GM19452 (cell line): ENCODE measurements at regions not wholly inside any gene's neighbourhood (a gene's known extent, or its start where the extent isn't known, plus 50 kb on each side); places are given as distances from the start of the nearest gene placed in this dataset.
A peak's percentile ranks its signal among the peaks of the same experiment; 100 is the strongest.
"Not testable (repeated sequence)": the region's sequence is repeated elsewhere in the genome, so short reads cannot be mapped to it uniquely, and the experiment has no call there.

Experiments used
- ATAC-seq: cut with Tn5 transposase; IDR thresholded peaks from one replicate; pipeline ENCODE4 v1.9.1; 2021; ENCODE audit not compliant: unreplicated experiment

GRCh38 chr6:6810727-6811126, 222.2 kb downstream of the LY86 start:
- ATAC-seq = peak; percentile 68

DNA sequence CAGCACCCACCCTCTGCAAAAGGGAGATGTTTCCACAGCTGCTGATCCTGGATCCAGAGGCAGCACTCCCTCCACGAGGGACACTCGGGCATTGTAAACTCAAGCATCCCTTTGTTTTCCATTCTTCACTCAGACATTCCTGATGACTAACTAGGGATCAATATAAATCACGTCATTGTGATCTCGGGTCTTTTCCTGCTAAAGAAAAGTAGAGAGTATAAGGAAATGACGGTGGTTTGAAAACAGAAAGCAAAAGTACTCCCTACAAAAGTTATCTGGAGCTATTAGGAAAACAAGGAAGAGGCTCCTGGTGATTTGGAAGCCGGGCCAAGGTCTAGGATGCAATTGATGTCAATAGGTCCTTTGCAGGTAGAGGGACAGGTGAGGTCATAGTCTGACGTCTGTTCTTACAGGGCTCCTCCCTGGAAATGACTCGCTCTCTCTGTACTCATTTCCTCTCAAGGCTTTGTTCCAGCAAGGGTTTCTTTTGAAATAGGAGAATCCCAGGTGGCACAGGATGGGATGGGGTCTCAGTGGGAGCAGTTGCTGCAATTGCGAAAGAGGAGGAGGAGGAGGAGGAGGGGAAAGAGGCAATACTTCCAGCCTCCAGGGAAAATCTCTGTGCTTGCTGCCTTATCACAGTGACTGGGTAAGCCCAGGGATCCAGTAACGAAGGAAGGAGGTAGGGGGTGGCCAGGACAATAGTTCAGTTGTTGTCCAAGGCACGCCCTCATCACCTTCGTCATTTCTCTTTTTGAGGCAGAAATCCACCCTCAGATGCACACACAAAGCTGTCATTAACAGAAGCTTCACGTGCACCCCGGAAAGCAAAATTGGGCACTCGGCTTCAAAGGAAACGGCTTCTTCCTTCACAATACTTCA, 222.8 kb downstream of the LY86 start:
- ATAC-seq = peak; percentile 41

DNA sequence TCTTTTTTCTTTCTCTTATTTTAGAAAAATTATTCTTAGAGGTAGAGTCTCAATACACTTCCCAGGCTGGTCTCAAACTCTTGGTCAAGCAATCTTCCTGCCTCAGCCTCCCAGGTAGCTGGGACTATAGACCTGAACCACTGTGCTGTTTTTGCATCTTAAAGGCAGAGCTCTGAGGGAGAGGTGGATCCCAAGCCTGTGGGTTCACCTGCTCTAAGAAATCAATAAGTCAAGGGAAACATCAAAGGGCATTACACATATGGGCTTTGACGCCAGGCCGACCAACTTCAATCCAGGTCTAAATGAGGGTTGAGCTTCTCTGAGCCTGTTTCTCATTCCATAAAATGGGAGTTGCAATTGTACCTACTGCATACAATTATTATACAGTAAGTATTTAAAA, 223.9 kb downstream of the LY86 start:
- no peak for ATAC-seq

- no peak for ATAC-seq
Observed at GRCh38 chr6:6815732-6816131, 227.2 kb downstream of the LY86 start.

DNA sequence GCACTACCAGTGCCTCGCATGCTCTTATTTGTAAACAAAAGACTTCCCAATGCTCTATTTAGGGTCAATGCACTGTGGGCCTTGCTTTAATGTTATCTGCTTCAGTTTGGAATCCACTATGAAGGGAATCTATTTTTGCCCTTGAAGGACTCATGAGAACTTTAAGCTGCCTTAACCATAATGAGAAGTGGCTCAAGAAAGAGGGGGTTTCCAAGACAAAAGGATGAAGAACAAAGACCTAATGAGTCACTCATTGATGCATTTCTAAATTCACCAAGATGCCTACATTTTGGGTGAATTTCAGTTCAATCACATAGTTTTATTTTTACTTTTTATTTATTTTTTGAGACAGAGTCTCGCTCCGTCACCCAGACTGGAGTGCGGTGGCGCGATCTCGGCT, 228.2 kb downstream of the LY86 start:
- ATAC-seq = no peak

DNA sequence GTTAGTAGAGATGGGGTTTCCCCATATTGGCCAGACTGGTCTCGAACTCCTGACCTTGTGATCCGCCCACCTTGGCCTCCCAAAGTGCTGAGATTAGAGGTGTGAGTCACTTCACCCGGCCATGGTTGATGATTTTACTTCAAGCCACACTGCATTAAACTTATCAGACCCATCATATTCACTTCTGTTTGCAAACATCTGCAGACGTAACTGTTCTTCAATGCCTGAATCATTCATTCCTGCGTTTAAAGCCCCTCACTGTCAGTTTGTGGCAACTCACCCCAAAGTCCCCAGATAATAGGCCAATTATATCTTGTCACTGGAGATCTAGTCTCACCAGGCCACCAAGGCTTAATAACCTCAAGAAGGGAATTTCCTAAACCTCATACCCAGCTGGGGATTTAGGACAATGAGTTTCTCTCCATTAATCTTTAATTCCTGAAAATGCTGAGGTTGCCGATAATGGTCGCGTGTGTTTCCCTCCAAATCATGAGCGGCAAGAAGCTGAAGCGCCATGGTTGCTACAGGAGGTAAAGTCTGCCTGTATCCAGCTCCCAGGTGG, 229.6 kb downstream of the LY86 start:
- ATAC-seq = no peak

DNA sequence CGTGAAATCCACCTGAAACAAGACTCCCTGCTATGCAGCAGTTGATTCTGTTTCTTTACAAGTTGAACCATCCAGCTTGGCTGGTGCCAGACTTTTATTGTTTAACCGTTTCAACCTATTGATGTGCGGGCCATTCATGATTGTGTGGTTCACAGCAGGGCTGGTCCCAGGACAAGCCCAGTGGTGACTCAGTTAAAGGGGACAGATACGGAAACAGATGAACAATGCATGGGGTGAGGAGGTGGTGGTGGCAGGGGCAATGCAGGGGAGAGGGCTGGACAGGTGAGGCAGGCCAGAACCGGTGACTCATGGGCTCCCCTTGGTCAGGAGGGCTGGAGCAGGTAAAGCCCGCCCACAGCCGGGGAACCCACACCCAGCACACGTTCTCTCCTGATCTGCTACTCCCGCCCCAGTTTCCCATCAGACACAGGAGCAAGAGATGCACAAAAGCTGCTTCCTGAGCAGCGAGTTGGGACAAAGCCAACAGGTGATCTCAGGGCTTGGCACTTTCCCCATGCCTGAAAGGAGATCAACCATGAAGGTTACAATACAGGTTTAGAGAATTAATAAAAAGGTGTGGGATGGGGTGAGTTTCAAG, 232.2 kb downstream of the LY86 start:
- no peak for ATAC-seq

- no peak for ATAC-seq
Observed at GRCh38 chr6:6821639-6822261, 233.2 kb downstream of the LY86 start.

DNA sequence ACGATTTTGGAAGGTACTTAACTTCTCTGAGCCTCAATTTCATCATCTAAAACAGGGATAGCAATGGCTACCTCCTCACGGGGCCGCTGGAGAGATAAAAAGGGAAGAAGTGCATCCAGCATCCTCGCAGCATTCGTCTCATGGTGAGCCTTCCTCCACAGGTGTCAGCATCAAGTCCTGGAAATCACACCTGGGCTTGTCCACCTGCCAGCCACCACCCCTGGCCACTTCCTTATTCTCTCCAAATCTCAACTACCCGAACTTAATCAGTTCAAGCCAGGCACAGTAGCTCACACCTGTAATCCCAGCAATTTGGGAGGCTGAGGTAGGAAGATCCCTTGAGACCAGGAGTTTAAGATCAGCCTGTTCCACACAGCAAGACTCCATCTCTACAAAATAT, 234.5 kb downstream of the LY86 start:
- ATAC-seq = no peak

DNA sequence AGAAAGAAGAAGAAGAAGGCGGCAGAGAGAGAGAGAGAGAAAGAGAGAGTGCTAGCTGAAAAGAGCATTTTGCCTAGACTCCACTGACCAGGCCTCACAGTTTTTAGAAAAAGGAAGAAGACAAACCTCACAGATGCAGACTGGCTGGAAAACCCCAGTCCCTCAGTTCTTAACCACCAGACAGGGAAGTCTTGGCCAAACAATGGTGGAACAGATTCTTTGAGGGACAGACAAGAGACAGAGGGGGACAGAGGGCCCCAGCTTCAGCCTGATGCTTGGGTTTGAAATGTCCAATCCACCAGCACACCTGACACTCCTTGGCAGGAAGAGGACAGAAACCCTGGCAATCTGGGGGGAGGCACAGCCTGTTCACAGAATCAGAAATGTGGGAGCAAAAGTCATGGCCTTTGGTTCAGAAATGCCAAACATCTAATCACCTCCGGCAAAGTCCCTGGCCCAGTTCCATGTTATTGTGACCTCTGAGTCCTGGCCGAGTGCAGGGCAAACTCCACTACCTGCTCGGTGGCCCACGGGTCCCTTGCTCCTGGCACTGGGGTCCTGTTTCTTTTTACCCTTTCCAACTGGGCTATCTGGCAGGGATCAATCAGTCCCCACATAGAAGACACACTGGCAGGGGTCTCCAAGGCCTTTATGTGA, 235.2 kb downstream of the LY86 start:
- ATAC-seq = no peak

DNA sequence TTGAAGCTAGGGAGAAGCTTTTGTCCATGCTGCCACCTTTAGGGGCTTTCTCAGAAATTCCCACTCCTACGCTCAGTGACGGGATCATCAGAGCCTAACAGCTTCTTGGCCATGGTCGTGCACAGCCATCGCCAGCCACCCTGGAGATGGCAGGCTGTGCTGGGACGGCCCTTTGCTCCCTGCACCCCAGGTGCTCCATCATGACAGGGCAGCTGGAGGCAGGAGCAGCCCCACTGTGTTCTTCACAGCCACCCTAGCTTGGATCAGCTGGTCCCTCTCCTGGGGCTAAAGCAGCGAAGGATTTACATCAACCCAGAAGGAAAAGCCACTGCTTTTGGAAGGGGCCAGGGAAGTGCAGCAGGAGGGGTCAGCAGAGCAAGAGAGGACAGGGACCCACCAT, 235.9 kb downstream of the LY86 start:
- ATAC-seq = no peak

DNA sequence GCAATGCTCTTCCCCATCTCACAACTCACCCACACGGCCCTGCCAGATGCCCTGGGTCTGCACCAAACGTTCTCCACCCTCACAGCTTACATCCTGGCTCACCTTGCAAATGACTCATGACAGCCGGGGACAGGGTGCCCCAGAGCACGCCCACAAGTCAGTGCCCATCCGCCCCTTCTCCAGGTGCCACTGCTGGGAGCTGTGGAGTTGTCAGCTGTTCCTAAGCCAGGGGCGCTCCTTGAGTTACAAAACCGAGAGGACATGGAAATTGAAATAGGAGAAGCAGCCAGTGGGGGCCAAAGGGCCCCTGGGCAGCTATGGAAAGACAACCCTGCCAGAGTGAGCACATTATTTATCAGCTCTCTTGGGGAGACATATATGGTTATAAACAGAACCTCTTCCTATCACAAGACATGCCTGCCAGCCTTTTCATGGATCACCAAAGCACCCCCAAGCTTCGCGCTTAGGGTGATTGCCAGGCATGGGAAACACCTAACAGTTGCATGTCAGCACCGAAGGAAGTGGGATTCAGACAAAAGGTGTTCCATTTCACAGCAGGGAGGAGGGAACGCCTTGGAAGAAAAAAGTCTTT, 236.8 kb downstream of the LY86 start:
- no peak for ATAC-seq

DNA sequence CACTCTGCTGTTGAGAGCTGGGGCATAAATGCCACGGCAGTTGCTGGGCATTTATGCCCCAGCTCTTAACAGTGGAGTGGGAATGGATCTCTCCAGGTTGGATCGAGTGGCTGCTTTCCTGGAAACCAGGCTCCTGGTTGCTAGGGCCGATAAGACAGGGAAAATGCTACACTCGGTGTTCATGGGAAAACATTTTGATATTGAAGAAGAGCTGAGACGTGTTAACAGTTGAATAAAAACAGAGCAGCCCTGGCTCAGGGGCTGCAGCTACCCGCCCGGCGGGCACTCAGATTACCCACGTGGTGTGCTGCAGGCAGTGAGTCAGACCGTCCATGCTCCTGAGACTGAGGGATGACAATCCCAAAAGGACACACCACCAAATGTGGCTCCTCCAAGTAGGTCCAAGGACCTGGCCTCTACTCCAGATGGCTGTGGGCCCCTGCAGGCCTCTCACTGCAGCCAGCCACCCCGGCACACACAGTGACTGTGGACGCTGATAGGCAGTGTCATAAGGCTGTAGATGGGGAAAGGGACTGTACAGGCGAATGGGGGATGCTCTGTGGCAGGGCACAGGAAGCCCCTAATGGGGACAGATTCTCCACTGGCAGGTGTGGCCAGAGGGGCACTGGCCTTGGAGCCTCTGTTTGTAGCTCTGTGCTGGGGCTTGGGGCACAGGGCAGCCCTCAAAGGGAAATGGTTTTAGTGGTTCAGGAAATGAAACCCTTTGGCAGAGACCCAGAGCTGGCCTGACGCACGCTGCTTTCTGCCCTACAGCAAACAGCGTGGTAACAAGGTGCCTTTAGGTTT, 237.8 kb downstream of the LY86 start:
- peak; percentile 90 for ATAC-seq

- no peak for ATAC-seq
Observed at GRCh38 chr6:6826961-6827360, 238.4 kb downstream of the LY86 start.

- ATAC-seq = no peak
Observed at GRCh38 chr6:6829872-6830685, 241.6 kb downstream of the LY86 start.

DNA sequence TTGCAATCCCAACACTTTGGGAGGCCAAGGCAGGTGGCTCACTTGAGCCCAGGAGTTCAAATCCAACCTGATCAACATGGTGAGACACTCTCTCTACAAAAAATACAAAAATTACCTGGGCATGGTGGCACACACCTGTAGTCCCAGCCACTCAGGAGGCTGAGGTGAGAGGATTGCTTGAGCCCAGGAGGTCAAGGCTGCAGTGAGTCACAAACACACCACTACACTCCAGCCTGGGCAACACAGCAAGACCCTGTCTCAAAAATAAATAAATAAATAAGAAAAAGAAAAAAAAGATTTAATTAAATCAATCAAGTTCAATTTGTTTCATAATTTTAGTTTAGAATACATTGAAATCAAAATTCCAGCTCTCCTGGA, 242.2 kb downstream of the LY86 start:
- ATAC-seq = not testable (repeated sequence)

DNA sequence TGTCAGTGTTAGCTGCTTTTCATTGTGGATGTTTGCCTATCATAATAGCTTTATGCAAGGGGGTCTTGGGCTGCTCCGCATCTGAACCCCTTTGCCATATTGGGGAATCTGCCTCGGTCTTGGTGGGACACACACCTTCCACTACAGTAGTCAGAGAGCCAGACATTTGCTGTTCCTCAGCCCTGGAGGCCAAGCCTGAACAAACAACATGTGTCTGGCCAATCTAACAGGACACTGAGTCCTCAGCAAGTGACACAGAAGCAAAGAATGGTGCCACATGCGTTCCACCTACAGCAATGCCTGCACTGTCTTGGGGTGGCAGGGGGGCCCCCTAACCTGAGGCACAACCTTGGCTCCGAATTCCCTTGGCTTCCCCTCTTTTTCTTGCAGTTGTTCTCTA, 243.9 kb downstream of the LY86 start:
- ATAC-seq = no peak

DNA sequence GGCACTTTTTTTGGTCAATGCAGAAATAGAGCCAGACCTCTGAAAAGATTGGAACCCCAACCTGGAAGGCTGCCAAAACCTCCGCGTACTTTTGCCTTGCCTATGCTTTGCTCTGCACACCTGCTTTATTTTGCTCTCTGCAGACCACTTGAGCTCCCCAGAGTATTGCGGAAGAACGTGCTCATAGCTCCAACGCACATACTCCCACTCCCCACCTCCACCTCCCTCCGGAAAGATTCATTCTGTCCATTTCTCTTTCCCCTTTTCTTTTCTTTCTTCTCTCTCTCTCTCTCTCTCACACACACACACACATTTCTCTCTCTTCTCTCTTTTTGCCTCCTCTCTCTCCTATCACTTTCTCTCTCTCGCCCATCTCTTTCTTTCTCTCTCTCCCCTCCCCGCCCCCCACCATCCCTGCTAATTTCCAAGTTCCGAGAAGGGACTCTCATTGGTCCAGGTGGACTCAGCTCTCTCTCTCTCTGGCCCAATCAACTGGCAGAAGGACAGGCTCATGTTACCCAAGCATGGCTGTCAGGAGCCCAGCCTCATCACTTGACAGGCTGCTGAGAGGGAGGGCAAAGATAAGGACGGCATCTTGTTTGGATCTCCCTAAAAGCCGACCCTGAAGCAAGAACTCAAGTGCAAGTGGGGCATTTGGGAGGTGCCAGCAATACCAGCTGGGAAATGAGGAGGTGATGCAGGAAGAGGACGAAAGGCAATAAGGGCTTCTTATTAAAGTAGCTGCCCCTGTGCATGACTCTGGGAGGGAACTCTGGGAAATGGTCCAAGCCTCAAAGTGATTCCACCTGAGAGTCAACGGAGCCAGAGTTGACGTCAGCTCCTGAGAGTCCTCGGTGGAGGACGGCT, 246.1 kb downstream of the LY86 start:
- ATAC-seq = no peak

DNA sequence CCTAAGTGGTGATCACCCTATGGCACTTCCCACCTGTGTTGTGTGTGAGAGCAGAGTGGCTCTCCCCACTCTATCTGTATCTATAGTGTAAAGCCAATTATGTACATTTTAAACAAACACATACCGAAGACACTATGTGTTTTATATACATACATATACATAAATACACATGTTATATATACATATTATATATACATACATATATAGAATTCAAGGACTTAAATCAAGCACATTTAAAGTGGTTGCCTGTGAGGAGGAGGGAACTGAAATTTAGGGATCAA, 246.6 kb downstream of the LY86 start:
- no peak for ATAC-seq
